Muscle layer of colon (tissue), 2 donors: ENCODE measurements at regions not wholly inside any gene's neighbourhood (a gene's known extent, or its start where the extent isn't known, plus 50 kb on each side); places are given as distances from the start of the nearest gene placed in this dataset.

Source experiments
- H3K27ac ChIP-seq: one replicate; pipeline ENCODE4 v1.7.0; 2013; ENCODE audit warnings: low read depth, mild to moderate bottlenecking, low read length, moderate library complexity
- H3K27me3 ChIP-seq, 2 donors: one replicate each; pipeline ENCODE4 v1.7.0; 2013; ENCODE audit warnings: low read length in 2 of 2, mild to moderate bottlenecking in 2 of 2; ENCODE audit not compliant: insufficient read depth in 2 of 2, control insufficient read depth in 1 of 2
- H3K36me3 ChIP-seq: one replicate; pipeline ENCODE4 v1.7.0; 2013; ENCODE audit warnings: mild to moderate bottlenecking, low read length; ENCODE audit not compliant: insufficient read depth
- H3K4me1 ChIP-seq: one replicate; pipeline ENCODE4 v1.7.0; 2013; ENCODE audit warnings: mild to moderate bottlenecking, low read length; ENCODE audit not compliant: insufficient read depth
- H3K4me3 ChIP-seq, 2 donors: one replicate each; pipeline ENCODE4 v1.7.0; 2013; ENCODE audit warnings: low read length in 2 of 2, low read depth in 1 of 2, mild to moderate bottlenecking in 1 of 2, moderate library complexity in 1 of 2
- H3K9ac ChIP-seq: one replicate; pipeline ENCODE4 v1.7.0; 2013; ENCODE audit warnings: low read length
- H3K9me3 ChIP-seq: one replicate; pipeline ENCODE4 v1.7.0; 2013; ENCODE audit warnings: mild to moderate bottlenecking, low read length
- donor health status: abdominal sarcoma.
- donor health status: Adenocarcinoma of cecum.

- no peaks in the 10 kb centered on the region for H3K9me3 ChIP-seq
- H3K9ac ChIP-seq, result no peak overlapping the region
- H3K4me3 ChIP-seq, result no peak overlapping the region
- no peaks in the 10 kb centered on the region for H3K27me3 ChIP-seq
- H3K36me3 ChIP-seq, result no peaks in the 10 kb centered on the region
- H3K27ac ChIP-seq, result peak overlapping the region; percentile 54
- peaks cover 31% of the 10 kb centered on the region for H3K4me1 ChIP-seq
Measured at GRCh38 chr5:33363537-33363936, 77.2 kb upstream of the TARS1 start.

GRCh38 chr5:33364406-33364805 is 76.4 kb upstream of the TARS1 start:
- Histone ChIP-seq H3K9me3 (no peaks in the 10 kb centered on the region), H3K27me3 (no peaks in the 10 kb centered on the region), H3K4me3 (no peak overlapping the region), H3K27ac (peak overlapping the region; percentile 54), H3K4me1 (peaks cover 35% of the 10 kb centered on the region), H3K9ac (no peak overlapping the region), H3K36me3 (no peaks in the 10 kb centered on the region)

GRCh38 chr5:33367416-33367815 is 73.3 kb upstream of the TARS1 start:
- no peak overlapping the region for H3K27ac ChIP-seq
- no peaks in the 10 kb centered on the region for H3K27me3 ChIP-seq
- peaks cover 31% of the 10 kb centered on the region for H3K4me1 ChIP-seq
- H3K9me3 ChIP-seq, result no peaks in the 10 kb centered on the region
- H3K9ac ChIP-seq, result no peak overlapping the region
- H3K36me3 ChIP-seq, result no peaks in the 10 kb centered on the region
- no peak overlapping the region for H3K4me3 ChIP-seq

GRCh38 chr5:33369485-33370465 is 71.0 kb upstream of the TARS1 start:
- H3K27ac ChIP-seq, result peak overlapping the region; percentile 86
- H3K4me3 ChIP-seq, result no peak overlapping the region
- H3K9me3 ChIP-seq, result no peaks in the 10 kb centered on the region
- peaks cover 13% of the 10 kb centered on the region for H3K4me1 ChIP-seq
- no peaks in the 10 kb centered on the region for H3K36me3 ChIP-seq
- H3K9ac ChIP-seq, result no peak overlapping the region
- H3K27me3 ChIP-seq, result no peaks in the 10 kb centered on the region

GRCh38 chr5:33370466-33370859 is 70.3 kb upstream of the TARS1 start:
- peaks cover 13% of the 10 kb centered on the region for H3K4me1 ChIP-seq
- H3K9ac ChIP-seq, result no peak overlapping the region
- no peaks in the 10 kb centered on the region for H3K9me3 ChIP-seq
- H3K4me3 ChIP-seq, result no peak overlapping the region
- peak overlapping the region; percentile 86 for H3K27ac ChIP-seq
- no peaks in the 10 kb centered on the region for H3K36me3 ChIP-seq
- no peaks in the 10 kb centered on the region for H3K27me3 ChIP-seq

- no peaks in the 10 kb centered on the region for H3K36me3 ChIP-seq
- H3K27ac ChIP-seq, result no peak overlapping the region
- no peak overlapping the region for H3K9ac ChIP-seq
- H3K4me1 ChIP-seq, result peaks cover 17% of the 10 kb centered on the region
- no peaks in the 10 kb centered on the region for H3K27me3 ChIP-seq
- no peak overlapping the region for H3K4me3 ChIP-seq
- no peaks in the 10 kb centered on the region for H3K9me3 ChIP-seq
Measured at GRCh38 chr5:33371660-33372059, 69.1 kb upstream of the TARS1 start.

- Histone ChIP-seq H3K9me3 (no peaks in the 10 kb centered on the region), H3K4me3 (no peak overlapping the region)
Measured at GRCh38 chr5:33372721-33373472, 67.9 kb upstream of the TARS1 start.

GRCh38 chr5:33375900-33376299 is 64.9 kb upstream of the TARS1 start:
- H3K36me3 ChIP-seq, result no peaks in the 10 kb centered on the region
- H3K4me3 ChIP-seq, result no peak overlapping the region
- H3K9me3 ChIP-seq, result no peaks in the 10 kb centered on the region
- no peak overlapping the region for H3K9ac ChIP-seq
- peak overlapping the region; percentile 16 for H3K27ac ChIP-seq
- H3K27me3 ChIP-seq, result no peaks in the 10 kb centered on the region
- H3K4me1 ChIP-seq, result peaks cover 4% of the 10 kb centered on the region

More at GRCh38 chr5:33372721-33373472, 67.9 kb upstream of the TARS1 start:
- Histone ChIP-seq H3K4me1 (peaks cover 17% of the 10 kb centered on the region), H3K36me3 (no peaks in the 10 kb centered on the region), H3K27ac (no peak overlapping the region), H3K9ac (no peak overlapping the region), H3K27me3 (no peaks in the 10 kb centered on the region)

GRCh38 chr5:33379757-33380156 is 61.0 kb upstream of the TARS1 start:
- Histone ChIP-seq H3K27ac (no peak overlapping the region), H3K36me3 (no peaks in the 10 kb centered on the region), H3K4me3 (no peak overlapping the region), H3K9me3 (no peaks in the 10 kb centered on the region), H3K27me3 (no peaks in the 10 kb centered on the region), H3K9ac (no peak overlapping the region), H3K4me1 (peaks cover 4% of the 10 kb centered on the region)

GRCh38 chr5:33381243-33381642 is 59.5 kb upstream of the TARS1 start:
- Histone ChIP-seq H3K27me3 (no peaks in the 10 kb centered on the region), H3K9me3 (no peaks in the 10 kb centered on the region), H3K9ac (no peak overlapping the region), H3K4me1 (peaks cover 4% of the 10 kb centered on the region), H3K27ac (no peak overlapping the region), H3K4me3 (no peak overlapping the region), H3K36me3 (no peaks in the 10 kb centered on the region)
